Lung microvascular endothelial cell (primary cell): ENCODE measurements at regions not wholly inside any gene's neighbourhood (a gene's known extent, or its start where the extent isn't known, plus 50 kb on each side); places are given as distances from the start of the nearest gene placed in this dataset.
A peak's percentile ranks its signal among the peaks of the same experiment; 100 is the strongest.
"Not testable (repeated sequence)": the region's sequence is repeated elsewhere in the genome, so short reads cannot be mapped to it uniquely, and the experiment has no call there.

ENCODE experiments used
- DNase-seq, 2 donors: peaks; one replicate each; pipeline versions ENCODE4 v3.0.0 to v3.0.0-alpha.2; 2010; ENCODE audit warnings: low read depth in 2 of 2

- DNase-seq, result no peak
These were observed 83.3 kb upstream of the PAX2 start for GRCh38 chr10:100662067-100662466.

- no peak for DNase-seq
These were observed 80.8 kb upstream of the PAX2 start for GRCh38 chr10:100664316-100665149.

GRCh38 chr10:100666634-100667033 is 78.7 kb upstream of the PAX2 start:
- not testable (repeated sequence) for DNase-seq

DNA sequence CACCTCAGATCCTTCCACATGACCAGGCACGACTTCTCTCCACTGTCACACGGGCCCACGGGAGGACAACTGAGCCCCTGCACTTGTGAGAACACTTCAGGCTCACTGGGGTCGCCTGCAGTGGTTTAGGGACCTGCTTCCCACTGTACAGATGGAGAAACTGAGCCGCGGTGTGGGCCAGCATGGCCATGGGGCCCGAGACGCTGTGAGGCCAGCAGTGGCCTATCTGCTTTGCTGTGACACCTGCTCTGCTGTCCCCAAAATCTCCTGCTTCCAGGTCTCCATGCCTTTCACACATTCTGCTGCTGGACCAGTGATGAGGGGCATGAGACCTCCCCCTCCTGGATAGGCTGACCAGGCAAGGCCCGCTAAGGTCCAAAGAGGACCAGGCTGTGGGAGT is 75.8 kb upstream of the PAX2 start:
- no peak for DNase-seq

DNA sequence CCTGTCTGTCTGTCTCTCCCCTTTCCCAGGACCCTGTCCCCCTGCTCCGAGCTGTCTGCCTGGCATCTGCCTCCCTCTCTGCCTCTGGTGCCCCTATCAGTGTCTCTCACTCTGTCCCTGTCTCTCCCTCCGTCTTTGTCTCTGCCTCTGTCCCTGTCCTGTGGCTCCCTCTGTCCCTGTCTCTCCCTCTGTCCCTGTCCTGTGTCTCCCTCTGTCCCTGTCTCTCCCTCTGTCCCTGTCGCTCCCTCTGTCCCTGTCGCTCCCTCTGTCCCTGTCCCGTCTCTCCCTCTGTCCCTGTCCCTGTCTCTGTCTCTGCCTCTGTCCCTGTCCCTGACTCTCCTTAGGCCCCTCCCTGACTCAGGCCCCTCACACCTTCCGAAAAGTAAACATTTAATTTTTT is 75.0 kb upstream of the PAX2 start:
- DNase-seq, result no peak

- peak in 1 of 2 donors; percentile 34 for DNase-seq
These were observed 74.4 kb upstream of the PAX2 start for GRCh38 chr10:100670828-100671479.

GRCh38 chr10:100672199-100672598 is 73.2 kb upstream of the PAX2 start:
- DNase-seq, result no peak

- no peak for DNase-seq
These were observed 68.0 kb upstream of the PAX2 start for GRCh38 chr10:100677290-100677945.

GRCh38 chr10:100679327-100679726 is 66.1 kb upstream of the PAX2 start:
- no peak for DNase-seq

DNA sequence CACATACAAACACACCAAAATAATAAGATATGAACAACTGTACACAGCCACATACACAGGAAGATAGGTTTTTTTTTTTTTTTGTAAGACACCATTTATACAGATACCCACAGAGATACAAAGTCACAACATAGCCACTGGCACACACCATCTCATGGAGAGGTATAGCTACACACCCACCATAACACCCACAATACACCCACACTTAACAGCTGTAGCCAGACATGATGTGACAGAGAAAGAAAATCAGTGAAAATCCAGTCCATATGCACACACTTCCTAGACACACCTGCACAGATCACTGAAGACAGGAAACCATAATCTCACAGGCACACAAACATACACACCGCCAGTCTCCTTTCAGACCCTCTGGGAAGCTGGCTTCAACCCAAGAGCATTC is 62.4 kb upstream of the PAX2 start:
- DNase-seq, result no peak

DNA sequence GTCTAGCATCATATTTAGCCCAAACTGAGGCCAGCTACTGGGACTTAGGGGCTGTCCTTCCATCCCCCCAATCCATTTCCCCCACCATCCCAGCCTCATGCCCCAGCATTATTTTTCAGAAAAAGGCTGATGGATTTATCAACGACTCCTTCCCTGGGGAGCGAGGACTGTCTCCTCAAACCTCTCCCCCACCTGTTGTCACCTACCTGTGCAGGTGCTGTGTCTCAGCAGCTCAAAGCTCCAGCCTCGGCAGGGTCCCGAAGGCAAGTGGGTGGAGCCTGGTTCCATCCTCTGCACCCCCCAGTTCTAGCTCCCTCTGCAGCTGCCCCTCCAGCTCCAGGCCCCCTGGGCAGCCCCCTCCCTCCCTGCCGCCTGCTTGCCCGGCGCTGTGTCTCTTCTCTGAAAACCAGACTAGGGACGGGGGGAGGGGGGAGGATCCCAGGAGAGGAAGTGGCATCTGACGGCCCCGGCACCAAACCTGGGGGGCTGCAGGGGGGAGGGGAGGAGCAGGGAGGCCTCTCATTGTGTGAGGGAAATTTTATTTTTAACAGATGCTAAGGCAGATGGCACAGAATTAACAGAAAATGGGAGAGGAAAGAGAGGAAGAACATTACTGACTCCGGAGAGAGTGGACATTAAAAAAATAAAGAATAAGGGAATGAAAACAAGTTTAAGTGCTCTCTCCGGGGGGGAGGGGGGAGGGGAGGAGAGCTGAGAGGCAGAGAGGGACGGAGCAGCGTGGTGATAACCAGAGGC is 61.7 kb upstream of the PAX2 start:
- no peak for DNase-seq

- DNase-seq, result no peak
These were observed 60.6 kb upstream of the PAX2 start for GRCh38 chr10:100684688-100685235.

- no peak for DNase-seq
These were observed 60.1 kb upstream of the PAX2 start for GRCh38 chr10:100685331-100685730.

GRCh38 chr10:100687143-100688003 is 58.0 kb upstream of the PAX2 start:
- no peak for DNase-seq

DNA sequence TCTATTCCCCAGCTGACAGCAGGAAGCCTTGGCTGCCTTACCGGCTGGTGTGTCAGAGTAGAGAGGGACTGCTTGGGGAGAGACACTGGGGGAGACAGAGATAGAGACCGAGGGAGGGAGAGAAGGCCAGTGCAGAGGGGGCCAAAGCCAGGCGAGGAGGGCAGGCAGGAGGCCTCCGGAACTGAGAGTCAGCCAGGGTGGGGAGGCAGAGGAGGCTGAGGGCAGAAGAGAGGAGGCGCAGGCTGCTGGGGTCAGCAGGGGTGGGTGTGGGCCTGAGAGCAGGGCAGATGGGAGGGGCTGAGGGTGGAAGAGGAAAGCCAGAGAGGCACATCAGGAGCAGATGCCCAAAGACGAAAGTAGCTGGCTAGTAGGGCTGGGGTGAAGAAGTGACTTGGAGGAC is 57.2 kb upstream of the PAX2 start:
- DNase-seq, result no peak

- DNase-seq, result no peak
These were observed 51.6 kb upstream of the PAX2 start for GRCh38 chr10:100693821-100694220.
